Kasumi-1 (cell line): ENCODE measurements at regions not wholly inside any gene's neighbourhood (a gene's known extent, or its start where the extent isn't known, plus 50 kb on each side); places are given as distances from the start of the nearest gene placed in this dataset.

Experiments used
- DNase-seq, 2 experiments: peaks; one replicate each; lab custom pipeline; 2025; lab: John Stamatoyannopoulos, UW

- DNase-seq = no peak
Measured at GRCh38 chr11:27604416-27604815, 95.8 kb downstream of the BDNF start.

- DNase-seq = no peak
Measured at GRCh38 chr11:27603376-27603990, 96.8 kb downstream of the BDNF start.

DNA sequence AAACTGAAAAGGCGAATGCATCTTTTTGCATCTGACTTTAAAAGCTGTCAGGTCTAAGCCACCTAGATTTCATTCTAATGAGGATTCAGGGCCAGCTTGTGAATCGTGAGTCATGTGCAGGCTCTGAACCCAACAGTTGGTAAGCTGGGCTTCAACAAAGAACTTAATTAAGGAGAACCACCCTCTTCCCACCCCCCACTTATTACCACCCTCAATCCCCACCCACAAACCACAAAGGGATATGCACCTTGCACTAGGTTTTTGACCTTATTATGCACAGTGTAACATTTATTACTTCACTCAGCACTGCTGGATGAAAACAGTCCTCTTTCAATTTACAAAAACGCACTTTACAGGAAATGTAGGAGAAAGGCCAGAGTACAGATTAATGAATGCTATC is 94.1 kb upstream of the LIN7C start:
- no peak for DNase-seq

GRCh38 chr11:27599217-27599616 is 92.6 kb upstream of the LIN7C start:
- DNase-seq = no peak

DNA sequence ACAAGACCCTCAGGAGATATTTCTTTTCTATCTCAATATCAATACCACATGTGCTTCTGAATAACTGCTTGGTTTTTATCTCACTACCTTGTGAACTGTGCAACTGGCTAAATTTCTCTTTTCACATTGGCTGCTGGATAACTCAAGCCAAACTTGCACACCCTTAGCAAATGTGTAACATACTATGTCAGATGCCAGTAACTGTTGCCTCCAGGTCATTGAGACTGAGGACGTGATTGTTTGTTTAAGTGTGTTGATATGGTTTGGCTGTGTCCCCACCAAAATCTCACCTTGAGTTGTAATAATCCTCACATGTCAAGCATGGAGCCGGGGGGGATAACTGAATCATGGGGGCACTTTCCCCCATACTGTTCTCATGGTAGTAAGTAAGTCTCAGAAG is 90.2 kb upstream of the LIN7C start:
- DNase-seq = no peak

DNA sequence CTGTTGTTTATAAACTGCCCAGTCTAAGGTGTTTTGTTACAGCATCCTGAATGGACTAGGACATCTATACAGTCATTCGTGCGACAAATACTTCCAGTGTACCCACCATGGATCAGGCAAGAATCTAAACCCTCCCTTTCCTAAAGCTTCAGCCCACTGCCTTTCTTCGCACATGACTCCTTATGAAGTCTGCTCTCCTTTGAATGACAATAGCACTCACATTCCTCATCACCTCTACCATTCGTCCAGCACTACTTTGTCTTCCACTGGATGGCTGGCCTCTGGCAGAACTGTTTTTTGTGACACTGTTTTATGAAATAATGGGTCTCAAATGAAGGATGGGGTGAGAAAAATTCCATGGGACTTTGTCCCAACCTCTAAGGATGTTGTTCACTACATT is 89.8 kb upstream of the LIN7C start:
- DNase-seq = no peak

GRCh38 chr11:27592098-27592780 is 85.7 kb upstream of the LIN7C start:
- no peak for DNase-seq

GRCh38 chr11:27582621-27583020 is 76.1 kb upstream of the LIN7C start:
- no peak for DNase-seq

GRCh38 chr11:27574342-27574741 is 67.8 kb upstream of the LIN7C start:
- peak in 1 of 2 experiments; percentile 3 for DNase-seq

DNA sequence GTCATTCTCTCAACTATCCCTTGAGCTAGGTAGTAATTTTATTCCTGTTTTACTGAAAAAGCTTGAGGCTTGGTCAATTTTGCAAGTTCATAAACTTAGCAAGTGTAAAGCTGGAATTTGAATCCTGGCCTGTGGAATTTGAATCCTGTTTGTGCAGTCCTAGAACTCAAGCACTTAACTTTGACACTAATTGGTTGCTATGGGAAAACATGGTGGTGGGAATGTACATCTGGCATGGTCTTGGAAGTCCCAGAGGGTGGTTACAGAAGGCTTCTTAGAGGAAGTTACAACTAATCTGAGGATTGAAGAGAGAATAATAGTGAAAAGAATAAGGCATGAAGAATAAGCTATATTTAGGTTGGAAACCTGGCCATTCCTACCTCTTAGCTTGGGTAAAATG is 66.5 kb upstream of the LIN7C start:
- no peak for DNase-seq

- DNase-seq = no peak
Measured at GRCh38 chr11:27571154-27571810, 64.7 kb upstream of the LIN7C start.

GRCh38 chr11:27570542-27570941 is 64.0 kb upstream of the LIN7C start:
- DNase-seq = no peak

GRCh38 chr11:27563641-27564040 is 57.1 kb upstream of the LIN7C start:
- DNase-seq = no peak

DNA sequence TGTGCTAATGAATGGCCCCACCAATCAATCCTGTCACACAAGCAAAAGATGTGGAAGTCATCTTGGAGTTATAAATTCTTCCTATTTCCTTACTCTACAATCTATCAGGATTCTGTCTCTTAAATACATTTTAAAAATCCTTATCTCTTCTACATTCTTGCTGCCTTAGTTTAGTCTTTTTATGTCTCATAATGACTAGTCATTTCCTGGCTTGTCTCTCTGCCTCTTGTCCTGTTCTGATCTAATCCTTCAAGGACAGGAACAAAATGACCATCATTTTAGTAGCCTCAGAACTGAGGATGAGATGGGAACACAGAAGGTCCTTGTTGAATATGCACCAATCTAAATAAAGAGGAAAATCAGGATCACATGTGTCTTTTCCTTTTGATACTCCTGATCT is 56.6 kb upstream of the LIN7C start:
- no peak for DNase-seq

- no peak for DNase-seq
Measured at GRCh38 chr11:27558401-27558800, 51.8 kb upstream of the LIN7C start.

DNA sequence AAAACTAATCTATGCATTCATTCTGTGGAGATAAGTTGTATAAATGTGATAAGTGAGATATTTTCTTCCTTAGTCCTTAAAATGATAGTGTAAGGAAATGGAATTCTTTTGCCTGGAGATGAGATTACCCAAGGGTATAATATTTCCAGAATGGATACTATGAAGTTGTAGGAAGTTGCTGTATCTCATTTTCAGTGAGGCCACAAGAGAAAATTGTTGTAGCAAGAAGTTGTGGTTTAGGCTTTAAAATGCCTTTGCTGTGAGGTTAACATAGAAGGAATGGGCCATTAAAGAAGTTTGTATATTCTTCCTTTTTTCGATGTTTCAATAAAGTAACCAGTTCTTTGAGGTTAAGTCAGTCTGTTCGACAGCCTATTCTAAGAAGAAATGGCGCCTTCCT is 50.7 kb upstream of the LIN7C start:
- no peak for DNase-seq
